Right lobe of liver (tissue), 6 donors: ENCODE measurements at regions not wholly inside any gene's neighbourhood (a gene's known extent, or its start where the extent isn't known, plus 50 kb on each side); places are given as distances from the start of the nearest gene placed in this dataset.
"Not testable (repeated sequence)": the region's sequence is repeated elsewhere in the genome, so short reads cannot be mapped to it uniquely, and the experiment has no call there.

Experiments
- ATAC-seq, 4 donors: fragments of 200-7000 bp; cut with Tn5 transposase; one replicate each; pipeline ENCODE4 v1.9.1; 2020; ENCODE audit warnings: mild to moderate bottlenecking in 4 of 4, moderate library complexity in 4 of 4
- DNase-seq, 3 donors: peaks; one replicate each; pipeline ENCODE4 v3.0.0-alpha.2; 2020
- H3K27ac ChIP-seq, 3 donors: fragments of 200-600 bp; one replicate each; pipeline ENCODE4 v1.8.0; 2022
- H3K27me3 ChIP-seq, 2 donors: fragments of 200-600 bp; one replicate each; pipeline ENCODE4 v1.8.0; 2022
- H3K36me3 ChIP-seq, 4 donors: fragments of 200-600 bp; sonication (generic) in 1 of 4; one replicate each; pipeline versions ENCODE4 v1.5.1 to v1.8.0; 2017 to 2022; ENCODE audit warnings: control low read depth in 1 of 4
- H3K4me1 ChIP-seq, 4 donors: fragments of 200-600 bp; sonication (generic) in 1 of 4; one replicate each; pipeline versions ENCODE4 v1.5.1 to v1.8.0; 2017 to 2022; ENCODE audit warnings: control low read depth in 1 of 4
- H3K4me3 ChIP-seq, 3 donors: fragments of 200-600 bp; one replicate each; pipeline ENCODE4 v1.8.0; 2022
- H3K9me3 ChIP-seq, 4 donors: fragments of 200-600 bp; sonication (generic) in 1 of 4; one replicate each; pipeline versions ENCODE4 v1.5.1 to v1.8.0; 2017 to 2022; ENCODE audit warnings: control low read depth in 1 of 4
- CTCF ChIP-seq, 4 donors: fragments of 200-600 bp in 3 of 4; fragments of 450-650 bp in 1 of 4; IDR thresholded peaks; one replicate each; pipeline versions ENCODE4 v1.5.1 to v1.8.0; 2016 to 2022; ENCODE audit warnings: antibody characterized with exemption in 4 of 4, mild to moderate bottlenecking in 2 of 4
- POLR2A ChIP-seq: fragments of 450-650 bp; IDR thresholded peaks from one replicate; pipeline ENCODE4 v1.6.1; 2017; ENCODE audit warnings: antibody characterized with exemption, mild to moderate bottlenecking
- WGBS: methylation state at CpG from one replicate; pipeline ENCODE4 v1.1.6; 2018; ENCODE audit warnings: low coverage, low lambda C conversion rate; ENCODE audit not compliant: insufficient coverage; ENCODE audit errors: missing lambda C conversion rate; 5-methylcytosine and 5-hydroxymethylcytosine counted together
- intact Hi-C, 2 donors: fragments of 100-400 bp; cut with DNase I; formaldehyde crosslinking; loops; one replicate each; pipeline versions ENCODE4 v1.11.2 to v1.14.1; 2022
- donor health status: DM: no; HTN: yes; CAD: no.
- donor health status: DM: no; HTN: no; CAD: no.
- donor health status: DM: no; HTN: no; CAD: no.
- donor health status: DM: no; HTN: yes; CAD: no.
- donor health status: DM: no; HTN: yes; CAD: no.

- WGBS = 92% methylated on average over 2 of the region's 2 CpGs
- H3K4me3 ChIP-seq = no peak overlapping the region
- H3K9me3 ChIP-seq = no peaks in the 10 kb centered on the region
- no peaks in the 10 kb centered on the region for H3K4me1 ChIP-seq
- TF ChIP-seq POLR2A = no peak
- no peak for TF ChIP-seq CTCF (IDR thresholded peaks at IDR 0.05)
- ATAC-seq (no peak), DNase-seq (no peak)
- no peak overlapping the region for H3K27ac ChIP-seq
- intact Hi-C loops = no loop called here
- no peaks in the 10 kb centered on the region for H3K27me3 ChIP-seq
- H3K36me3 ChIP-seq = no peaks in the 10 kb centered on the region
These were observed 161.2 kb upstream of the SPRY1 start for GRCh38 chr4:123235431-123235830.

DNA sequence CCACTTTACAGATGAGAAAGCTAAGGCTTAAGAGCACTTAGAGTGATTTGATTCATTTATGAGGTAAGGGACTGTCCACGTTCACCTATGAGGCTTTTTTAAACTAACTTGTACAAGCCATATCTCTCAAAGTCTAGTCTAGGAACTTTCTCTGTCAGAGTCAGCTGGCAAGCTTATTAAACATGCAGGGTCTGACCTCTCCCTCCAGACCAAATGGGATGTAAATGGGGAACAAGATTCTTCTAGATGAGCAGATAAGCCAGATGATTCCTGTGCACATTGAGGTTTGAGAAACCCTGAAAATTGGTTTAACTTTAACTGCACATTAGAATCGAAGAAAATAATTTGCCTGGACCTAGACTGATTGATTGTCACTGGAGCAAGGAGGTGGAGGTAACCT lies 160.0 kb upstream of the SPRY1 start:
- ATAC-seq = no peak
- 63% methylated on average over 2 of the region's 2 CpGs for WGBS
- H3K4me3 ChIP-seq = no peak overlapping the region
- H3K36me3 ChIP-seq = no peaks in the 10 kb centered on the region
- intact Hi-C loops = no loop called here
- no peak for TF ChIP-seq CTCF (IDR thresholded peaks at IDR 0.05)
- no peak for DNase-seq
- no peaks in the 10 kb centered on the region for H3K27me3 ChIP-seq
- no peak overlapping the region for H3K27ac ChIP-seq
- H3K9me3 ChIP-seq = no peaks in the 10 kb centered on the region
- no peaks in the 10 kb centered on the region for H3K4me1 ChIP-seq

- 82% methylated on average over 5 of the region's 5 CpGs for WGBS
- H3K36me3 ChIP-seq, H3K4me3 ChIP-seq, intact Hi-C loops, H3K9me3 ChIP-seq, H3K27me3 ChIP-seq, DNase-seq, H3K27ac ChIP-seq, ATAC-seq, H3K4me1 ChIP-seq: not testable (repeated sequence)
These were observed 156.3 kb upstream of the SPRY1 start for GRCh38 chr4:123240286-123240685.

DNA sequence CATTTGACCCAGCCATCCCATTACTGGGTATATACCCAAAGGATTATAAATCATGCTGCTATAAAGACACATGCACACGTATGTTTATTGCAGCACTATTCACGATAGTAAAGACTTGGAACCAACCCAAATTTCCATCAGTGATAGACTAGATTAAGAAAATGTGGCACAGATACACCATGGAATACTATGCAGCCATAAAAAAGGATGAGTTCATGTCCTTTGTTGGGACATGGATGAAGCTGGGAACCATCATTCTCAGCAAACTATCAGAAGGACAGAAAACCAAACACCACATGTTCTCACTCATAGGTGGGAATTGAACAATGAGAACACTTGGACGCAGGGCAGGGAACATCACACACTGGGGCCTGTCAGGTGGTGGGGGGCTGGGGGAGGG lies 153.4 kb upstream of the SPRY1 start:
- H3K36me3 ChIP-seq, H3K4me3 ChIP-seq, ATAC-seq, H3K27me3 ChIP-seq, H3K4me1 ChIP-seq, DNase-seq, H3K9me3 ChIP-seq, intact Hi-C loops, H3K27ac ChIP-seq: not testable (repeated sequence)
- 84% methylated on average over 3 of the region's 3 CpGs for WGBS

- peak; percentile 71 to 95 (median 77) for ATAC-seq
- H3K4me1 ChIP-seq = no peaks in the 10 kb centered on the region
- H3K9me3 ChIP-seq = no peaks in the 10 kb centered on the region
- DNase-seq = peak in 2 of 3 donors; percentile 23 to 50
- 54% methylated on average over 6 of the region's 6 CpGs for WGBS
- H3K36me3 ChIP-seq = peaks cover 0 to 2% (median 0%) of the 10 kb centered on the region in 4 donors
- no peaks in the 10 kb centered on the region for H3K27me3 ChIP-seq
- H3K4me3 ChIP-seq = no peak overlapping the region
- intact Hi-C loops = no loop called here
- H3K27ac ChIP-seq = no peak overlapping the region
- TF ChIP-seq POLR2A = no peak
- peak in 2 of 4 donors; percentile 11 to 17 for TF ChIP-seq CTCF (IDR thresholded peaks at IDR 0.05)
These were observed 152.5 kb upstream of the SPRY1 start for GRCh38 chr4:123244137-123244536.

DNA sequence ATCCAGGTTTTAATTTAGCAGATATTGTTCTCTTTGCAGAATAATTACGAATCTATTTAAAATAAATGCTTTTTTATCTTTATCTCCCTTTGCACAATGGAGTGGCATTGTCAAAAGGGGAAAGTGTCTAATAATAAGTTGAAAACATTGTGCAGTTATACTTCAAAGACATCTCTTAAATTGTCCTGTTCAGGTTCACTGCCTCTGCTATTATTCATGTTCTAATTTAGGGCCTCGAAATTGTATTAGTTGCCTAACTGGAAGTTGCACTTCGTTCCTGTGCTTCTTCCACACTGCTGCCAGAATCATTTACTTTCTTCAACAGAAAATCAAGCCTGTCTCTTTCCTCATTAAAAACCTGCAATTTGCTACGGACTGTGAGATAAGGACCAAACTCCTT lies 150.5 kb upstream of the SPRY1 start:
- no peak for TF ChIP-seq POLR2A
- no peak for TF ChIP-seq CTCF (IDR thresholded peaks at IDR 0.05)
- Histone ChIP-seq H3K27me3 (no peaks in the 10 kb centered on the region), H3K4me3 (no peak overlapping the region), H3K9me3 (no peaks in the 10 kb centered on the region), H3K27ac (no peak overlapping the region), H3K4me1 (no peaks in the 10 kb centered on the region), H3K36me3 (peaks cover 0 to 2% (median 0%) of the 10 kb centered on the region in 4 donors)
- intact Hi-C loops = no loop called here
- no peak for DNase-seq
- WGBS = 67% methylated on average over 4 of the region's 4 CpGs
- no peak for ATAC-seq
